Ishikawa (cell line): ENCODE measurements at regions not wholly inside any gene's neighbourhood (a gene's known extent, or its start where the extent isn't known, plus 50 kb on each side); places are given as distances from the start of the nearest gene placed in this dataset.

Experiments used
- CEBPB ChIP-seq: IDR thresholded peaks from 2 replicates; pipeline ENCODE4 v1.6.1; 2012
- CREB1 ChIP-seq: IDR thresholded peaks from 2 replicates; pipeline ENCODE4 v1.6.1; 2012; ENCODE audit warnings: low read depth
- EGR1 ChIP-seq: IDR thresholded peaks from 2 replicates; pipeline ENCODE4 v1.6.1; 2012
- EP300 ChIP-seq: IDR thresholded peaks from 2 replicates; pipeline ENCODE4 v1.6.1; 2012; ENCODE audit warnings: borderline replicate concordance
- FOXM1 ChIP-seq: IDR thresholded peaks from 2 replicates; pipeline ENCODE4 v1.6.1; 2012; ENCODE audit warnings: low read depth, borderline replicate concordance
- MAX ChIP-seq: IDR thresholded peaks from 2 replicates; pipeline ENCODE4 v1.6.1; 2012
- NFIC ChIP-seq: IDR thresholded peaks from 2 replicates; pipeline ENCODE4 v1.6.1; 2012
- RAD21 ChIP-seq: IDR thresholded peaks from 2 replicates; pipeline ENCODE4 v1.6.1; 2012; ENCODE audit warnings: low read depth
- TAF1 ChIP-seq: IDR thresholded peaks from 2 replicates; pipeline ENCODE4 v1.6.1; 2012; ENCODE audit warnings: low read depth, mild to moderate bottlenecking
- TCF12 ChIP-seq: IDR thresholded peaks from 2 replicates; pipeline ENCODE4 v1.6.1; 2012; ENCODE audit warnings: low read depth
- TEAD4 ChIP-seq: IDR thresholded peaks from 2 replicates; pipeline ENCODE4 v1.6.1; 2012
- YY1 ChIP-seq: IDR thresholded peaks from 2 replicates; pipeline ENCODE4 v1.6.1; 2012; ENCODE audit warnings: low read depth
- ZBTB7A ChIP-seq: IDR thresholded peaks from 2 replicates; pipeline ENCODE4 v1.6.1; 2012; ENCODE audit warnings: low read depth
- TF ChIP-seq, protein P1 (sequence below): IDR thresholded peaks from 2 replicates; pipeline ENCODE4 v1.6.1; 2012
- TF ChIP-seq, protein P2 (sequence below): IDR thresholded peaks from 2 replicates; pipeline ENCODE4 v1.6.1; 2012; ENCODE audit warnings: low read depth, mild to moderate bottlenecking

- TF ChIP-seq FOXM1, result no peak
- no peak for TF ChIP-seq NFIC
- TF ChIP-seq EGR1, result no peak
- TF ChIP-seq CREB1, result no peak
- TF ChIP-seq, protein P1, sequence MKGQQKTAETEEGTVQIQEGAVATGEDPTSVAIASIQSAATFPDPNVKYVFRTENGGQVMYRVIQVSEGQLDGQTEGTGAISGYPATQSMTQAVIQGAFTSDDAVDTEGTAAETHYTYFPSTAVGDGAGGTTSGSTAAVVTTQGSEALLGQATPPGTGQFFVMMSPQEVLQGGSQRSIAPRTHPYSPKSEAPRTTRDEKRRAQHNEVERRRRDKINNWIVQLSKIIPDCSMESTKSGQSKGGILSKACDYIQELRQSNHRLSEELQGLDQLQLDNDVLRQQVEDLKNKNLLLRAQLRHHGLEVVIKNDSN, result no peak
- TF ChIP-seq RAD21, result no peak
- TF ChIP-seq CEBPB, result no peak
- no peak for TF ChIP-seq EP300
- TF ChIP-seq MAX, result no peak
- TF ChIP-seq, protein P2, sequence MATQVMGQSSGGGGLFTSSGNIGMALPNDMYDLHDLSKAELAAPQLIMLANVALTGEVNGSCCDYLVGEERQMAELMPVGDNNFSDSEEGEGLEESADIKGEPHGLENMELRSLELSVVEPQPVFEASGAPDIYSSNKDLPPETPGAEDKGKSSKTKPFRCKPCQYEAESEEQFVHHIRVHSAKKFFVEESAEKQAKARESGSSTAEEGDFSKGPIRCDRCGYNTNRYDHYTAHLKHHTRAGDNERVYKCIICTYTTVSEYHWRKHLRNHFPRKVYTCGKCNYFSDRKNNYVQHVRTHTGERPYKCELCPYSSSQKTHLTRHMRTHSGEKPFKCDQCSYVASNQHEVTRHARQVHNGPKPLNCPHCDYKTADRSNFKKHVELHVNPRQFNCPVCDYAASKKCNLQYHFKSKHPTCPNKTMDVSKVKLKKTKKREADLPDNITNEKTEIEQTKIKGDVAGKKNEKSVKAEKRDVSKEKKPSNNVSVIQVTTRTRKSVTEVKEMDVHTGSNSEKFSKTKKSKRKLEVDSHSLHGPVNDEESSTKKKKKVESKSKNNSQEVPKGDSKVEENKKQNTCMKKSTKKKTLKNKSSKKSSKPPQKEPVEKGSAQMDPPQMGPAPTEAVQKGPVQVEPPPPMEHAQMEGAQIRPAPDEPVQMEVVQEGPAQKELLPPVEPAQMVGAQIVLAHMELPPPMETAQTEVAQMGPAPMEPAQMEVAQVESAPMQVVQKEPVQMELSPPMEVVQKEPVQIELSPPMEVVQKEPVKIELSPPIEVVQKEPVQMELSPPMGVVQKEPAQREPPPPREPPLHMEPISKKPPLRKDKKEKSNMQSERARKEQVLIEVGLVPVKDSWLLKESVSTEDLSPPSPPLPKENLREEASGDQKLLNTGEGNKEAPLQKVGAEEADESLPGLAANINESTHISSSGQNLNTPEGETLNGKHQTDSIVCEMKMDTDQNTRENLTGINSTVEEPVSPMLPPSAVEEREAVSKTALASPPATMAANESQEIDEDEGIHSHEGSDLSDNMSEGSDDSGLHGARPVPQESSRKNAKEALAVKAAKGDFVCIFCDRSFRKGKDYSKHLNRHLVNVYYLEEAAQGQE, result no peak
- no peak for TF ChIP-seq TAF1
- TF ChIP-seq TCF12, result no peak
- no peak for TF ChIP-seq ZBTB7A
- TF ChIP-seq YY1, result no peak
- TF ChIP-seq TEAD4, result no peak
Observed at GRCh38 chr1:29820401-29820800, 584.1 kb downstream of the PTPRU start.

GRCh38 chr1:29812408-29813135 lies 576.2 kb downstream of the PTPRU start:
- no peak for TF ChIP-seq TEAD4
- TF ChIP-seq ZBTB7A, result no peak
- no peak for TF ChIP-seq RAD21
- TF ChIP-seq, protein P1, result no peak
- no peak for TF ChIP-seq TAF1
- TF ChIP-seq FOXM1, result no peak
- TF ChIP-seq TCF12, result no peak

DNA sequence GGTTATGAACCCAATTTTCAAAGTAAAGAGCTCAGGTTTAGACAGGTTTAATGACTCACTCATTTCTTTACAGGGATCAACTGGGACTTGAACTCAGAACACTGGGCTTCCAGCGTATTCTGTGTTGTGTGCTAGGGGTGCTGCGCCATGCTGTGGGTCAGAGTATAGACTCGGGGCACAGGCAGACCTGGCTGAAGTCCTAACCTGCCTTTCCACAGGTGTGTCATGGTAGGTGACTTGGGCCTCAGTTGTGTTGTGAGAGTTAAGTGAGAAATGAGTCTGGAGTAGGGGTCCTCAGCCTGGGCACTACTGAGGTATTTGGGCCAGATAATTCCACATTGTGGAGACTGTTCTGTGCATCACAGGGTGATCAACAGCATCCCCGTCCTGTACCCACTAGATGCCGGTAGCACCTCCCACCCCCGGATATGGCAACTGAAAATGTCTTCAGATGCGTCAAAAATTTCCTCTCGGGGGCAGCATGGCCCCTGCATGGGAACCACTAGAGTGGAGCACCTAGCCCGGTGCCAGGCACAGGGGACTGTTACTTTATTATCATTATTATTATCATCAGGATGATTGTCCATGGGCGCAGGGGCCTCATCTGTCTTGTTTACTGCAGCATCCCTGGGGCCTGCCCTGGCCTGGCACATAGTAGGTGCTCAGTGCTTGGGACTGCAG lies 575.5 kb downstream of the PTPRU start:
- TF ChIP-seq, protein P1, result no peak
- TF ChIP-seq NFIC (no peak), ZBTB7A (no peak), FOXM1 (no peak), CEBPB (no peak), TCF12 (no peak), EP300 (no peak), YY1 (no peak), CREB1 (no peak), TAF1 (no peak), RAD21 (no peak), EGR1 (no peak), MAX (no peak)
- TF ChIP-seq, protein P2, result no peak

DNA sequence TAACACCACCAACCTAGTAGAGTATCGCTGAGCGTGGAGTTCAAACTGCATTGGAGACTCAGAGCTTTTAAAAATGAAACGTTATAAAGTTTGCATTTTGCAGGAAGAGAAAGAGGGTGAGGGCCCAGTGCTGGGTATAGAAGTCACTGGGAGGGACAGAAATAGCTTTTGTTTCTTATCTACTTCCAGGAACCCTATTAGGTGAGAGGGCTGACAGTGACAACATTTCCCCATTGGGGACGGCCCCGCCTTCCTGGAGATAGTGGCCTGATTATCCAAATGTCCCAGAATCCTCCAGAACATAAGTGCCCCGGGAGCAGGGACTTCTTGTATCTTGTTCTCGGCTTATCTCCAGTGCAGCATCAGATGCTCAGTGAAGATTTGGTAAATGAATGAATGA lies 574.9 kb downstream of the PTPRU start:
- TF ChIP-seq, protein P1, result no peak
- no peak for TF ChIP-seq ZBTB7A
- TF ChIP-seq, protein P2, result no peak
